ENCODE measurements at regions not wholly inside any gene's neighbourhood (a gene's known extent, or its start where the extent isn't known, plus 50 kb on each side); places are given as distances from the start of the nearest gene placed in this dataset.

DNA sequence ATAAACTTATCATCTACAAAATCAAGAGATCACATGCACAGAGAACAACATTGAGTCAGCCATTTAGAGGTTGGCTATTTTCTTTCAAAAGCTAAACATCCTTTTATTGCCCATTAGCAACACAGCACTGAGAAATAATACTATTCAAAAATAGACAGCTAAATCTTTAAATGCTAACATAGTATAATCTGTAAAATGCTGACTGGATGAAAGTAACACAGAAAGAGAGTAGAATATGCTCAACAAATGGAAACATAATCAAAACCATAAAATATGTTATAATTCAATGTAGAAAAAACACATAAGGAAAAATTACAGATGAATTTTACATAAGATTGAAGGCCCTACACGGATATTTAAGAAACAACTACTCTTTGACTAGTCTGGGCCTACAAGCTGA lies 56.5 kb upstream of the COL3A1 start:
- no peak for DNase-seq

DNA sequence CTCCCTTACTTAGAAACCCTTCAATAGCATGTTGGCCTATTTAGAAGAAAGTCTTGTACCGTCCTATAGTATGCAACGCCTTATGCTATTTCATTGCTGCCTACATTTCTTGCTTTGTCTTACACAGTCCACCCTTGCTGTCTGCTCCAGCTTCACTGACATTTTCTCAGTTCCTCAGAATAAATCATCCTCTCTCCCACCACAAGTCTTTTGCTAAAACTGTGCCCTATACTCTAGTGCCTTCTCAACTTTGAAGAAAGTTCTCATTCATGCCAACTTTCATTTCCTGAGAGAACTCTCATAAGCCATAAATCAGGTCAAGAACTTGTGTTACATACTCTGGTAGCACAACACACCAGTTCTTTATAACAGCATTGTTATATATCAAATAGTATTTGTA lies 54.3 kb upstream of the COL3A1 start:
- H3K27me3 ChIP-seq (ENCODE audit: control insufficient read depth, insufficient read depth, low read length) = no peaks in the 10 kb centered on the region
- H3K36me3 ChIP-seq (replicated peaks; ENCODE audit: control insufficient read depth, insufficient read depth, low read length) = no peaks in the 10 kb centered on the region
- DNase-seq = no peak
- no peak overlapping the region for H3K4me3 ChIP-seq (ENCODE audit: insufficient read depth, low read depth, low read length)

More for the DNA sequence above, 56.5 kb upstream of the COL3A1 start:
- H3K4me3 ChIP-seq (ENCODE audit: insufficient read depth, low read depth, low read length) = no peak overlapping the region
- H3K27me3 ChIP-seq (ENCODE audit: control insufficient read depth, insufficient read depth, low read length) = no peaks in the 10 kb centered on the region
- H3K36me3 ChIP-seq (replicated peaks; ENCODE audit: control insufficient read depth, insufficient read depth, low read length) = no peaks in the 10 kb centered on the region

DNA sequence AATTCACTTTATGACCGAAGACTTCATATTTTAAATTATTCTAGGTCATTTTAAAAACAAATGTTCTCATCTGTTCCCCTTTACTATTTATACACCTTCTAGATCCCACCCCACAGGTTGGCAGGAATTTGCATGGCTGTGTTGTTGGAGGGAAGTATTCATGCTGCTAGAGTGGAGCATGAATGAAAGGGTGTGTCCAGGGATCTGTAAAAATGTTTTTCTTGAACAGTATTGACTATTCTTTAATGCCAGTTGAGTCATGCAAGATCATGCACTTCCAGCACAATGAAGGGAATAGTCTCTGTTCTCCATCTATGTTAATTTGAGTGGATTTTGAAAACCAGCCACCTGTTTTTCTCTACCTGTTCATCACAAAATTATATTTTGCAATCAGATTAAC lies 52.0 kb upstream of the COL3A1 start:
- no peak overlapping the region for H3K4me3 ChIP-seq (ENCODE audit: insufficient read depth, low read depth, low read length)
- no peak for DNase-seq
- H3K36me3 ChIP-seq (replicated peaks; ENCODE audit: control insufficient read depth, insufficient read depth, low read length) = no peaks in the 10 kb centered on the region
- H3K27me3 ChIP-seq (ENCODE audit: control insufficient read depth, insufficient read depth, low read length) = no peaks in the 10 kb centered on the region

Data from H7 (cell line).